ENCODE measurements at regions not wholly inside any gene's neighbourhood (a gene's known extent, or its start where the extent isn't known, plus 50 kb on each side); places are given as distances from the start of the nearest gene placed in this dataset.

DNA sequence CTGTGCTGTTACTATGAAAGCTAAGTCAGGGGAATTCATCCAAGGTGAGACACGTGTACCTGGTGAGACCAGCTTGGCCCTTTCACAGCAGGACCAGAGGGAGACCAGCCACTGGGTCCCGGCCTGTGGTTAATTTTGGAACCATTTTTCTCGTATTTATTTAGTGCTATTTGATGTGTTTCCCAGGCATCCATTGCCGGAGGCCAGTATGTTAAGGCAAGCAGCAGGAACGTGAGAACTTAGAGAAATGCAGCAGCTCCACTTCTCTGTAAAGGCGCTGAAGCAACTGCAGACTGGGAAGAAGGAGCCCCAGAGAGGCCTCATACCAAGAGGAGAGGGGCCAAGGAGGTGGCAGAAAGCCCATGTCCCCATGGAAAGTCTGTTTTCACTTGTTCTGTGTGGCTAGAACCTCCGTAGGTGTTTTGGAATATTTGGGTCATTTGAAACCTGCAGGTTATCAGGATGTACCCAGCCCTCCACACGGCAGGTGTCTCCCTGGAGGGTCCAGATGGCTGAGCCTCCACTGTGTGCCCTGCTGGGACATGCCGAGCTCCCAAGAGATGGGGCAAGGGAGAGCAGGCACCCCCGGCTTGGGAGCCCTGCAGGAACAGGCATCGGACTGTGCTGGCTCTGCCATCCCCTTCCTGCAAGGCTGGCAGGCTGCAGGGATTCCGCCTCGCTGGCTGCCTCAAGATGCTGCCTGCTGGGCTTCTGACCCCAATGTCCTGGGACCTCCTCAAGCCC lies 256.0 kb upstream of the RAB6C start:
- DNase-seq: no peak
- ATAC-seq: no peak
- no peaks in the 10 kb centered on the region for H3K27me3 ChIP-seq
- H3K27ac ChIP-seq: no peak overlapping the region
- H3K36me3 ChIP-seq: no peaks in the 10 kb centered on the region
- intact Hi-C loops (cut with DNase I; ENCODE audit: low total_unique reads): no loop called here
- H3K4me3 ChIP-seq: no peak overlapping the region
- in situ Hi-C loops (cut with MboI; ENCODE audit: low sequenced_read_pairs in 4 of 4): no loop called here
- no peaks in the 10 kb centered on the region for H3K9me3 ChIP-seq
- no peaks in the 10 kb centered on the region for H3K4me1 ChIP-seq
- no peak for TF ChIP-seq POLR2A (IDR thresholded peaks at IDR 0.05)
- TF ChIP-seq, protein P1, sequence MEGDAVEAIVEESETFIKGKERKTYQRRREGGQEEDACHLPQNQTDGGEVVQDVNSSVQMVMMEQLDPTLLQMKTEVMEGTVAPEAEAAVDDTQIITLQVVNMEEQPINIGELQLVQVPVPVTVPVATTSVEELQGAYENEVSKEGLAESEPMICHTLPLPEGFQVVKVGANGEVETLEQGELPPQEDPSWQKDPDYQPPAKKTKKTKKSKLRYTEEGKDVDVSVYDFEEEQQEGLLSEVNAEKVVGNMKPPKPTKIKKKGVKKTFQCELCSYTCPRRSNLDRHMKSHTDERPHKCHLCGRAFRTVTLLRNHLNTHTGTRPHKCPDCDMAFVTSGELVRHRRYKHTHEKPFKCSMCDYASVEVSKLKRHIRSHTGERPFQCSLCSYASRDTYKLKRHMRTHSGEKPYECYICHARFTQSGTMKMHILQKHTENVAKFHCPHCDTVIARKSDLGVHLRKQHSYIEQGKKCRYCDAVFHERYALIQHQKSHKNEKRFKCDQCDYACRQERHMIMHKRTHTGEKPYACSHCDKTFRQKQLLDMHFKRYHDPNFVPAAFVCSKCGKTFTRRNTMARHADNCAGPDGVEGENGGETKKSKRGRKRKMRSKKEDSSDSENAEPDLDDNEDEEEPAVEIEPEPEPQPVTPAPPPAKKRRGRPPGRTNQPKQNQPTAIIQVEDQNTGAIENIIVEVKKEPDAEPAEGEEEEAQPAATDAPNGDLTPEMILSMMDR (IDR thresholded peaks at IDR 0.05 in 4 of 5, conservative IDR thresholded peaks at IDR 0.05 in 1 of 5): no peak

- intact Hi-C loops (cut with DNase I; ENCODE audit: low total_unique reads): no loop called here
- no peak for ATAC-seq
Measured at GRCh38 chr2:129724021-129724757, 255.3 kb upstream of the RAB6C start.

GRCh38 chr2:129726216-129726615 lies 253.2 kb upstream of the RAB6C start:
- no peak for DNase-seq
- H3K4me3 ChIP-seq: no peak overlapping the region
- no peaks in the 10 kb centered on the region for H3K4me1 ChIP-seq
- H3K36me3 ChIP-seq: no peaks in the 10 kb centered on the region
- ATAC-seq: no peak
- TF ChIP-seq, protein P1 (IDR thresholded peaks at IDR 0.05 in 4 of 5, conservative IDR thresholded peaks at IDR 0.05 in 1 of 5): no peak
- TF ChIP-seq POLR2A (IDR thresholded peaks at IDR 0.05): no peak
- intact Hi-C loops (cut with DNase I; ENCODE audit: low total_unique reads): no loop called here
- no peak overlapping the region for H3K27ac ChIP-seq
- in situ Hi-C loops (cut with MboI; ENCODE audit: low sequenced_read_pairs in 4 of 4): no loop called here
- no peaks in the 10 kb centered on the region for H3K27me3 ChIP-seq
- H3K9me3 ChIP-seq: no peaks in the 10 kb centered on the region

More at GRCh38 chr2:129724021-129724757, 255.3 kb upstream of the RAB6C start:
- Histone ChIP-seq H3K27ac (no peak overlapping the region), H3K9me3 (no peaks in the 10 kb centered on the region), H3K4me3 (no peak overlapping the region), H3K4me1 (no peaks in the 10 kb centered on the region), H3K27me3 (no peaks in the 10 kb centered on the region), H3K36me3 (no peaks in the 10 kb centered on the region)
- DNase-seq: no peak
- TF ChIP-seq, protein P1 (IDR thresholded peaks at IDR 0.05 in 4 of 5, conservative IDR thresholded peaks at IDR 0.05 in 1 of 5): no peak
- no peak for TF ChIP-seq POLR2A (IDR thresholded peaks at IDR 0.05)
- in situ Hi-C loops (cut with MboI; ENCODE audit: low sequenced_read_pairs in 4 of 4): no loop called here

- in situ Hi-C loops (cut with MboI; ENCODE audit: low sequenced_read_pairs in 4 of 4): no loop called here
Measured at GRCh38 chr2:129727286-129727685, 252.2 kb upstream of the RAB6C start.

More at GRCh38 chr2:129727286-129727685, 252.2 kb upstream of the RAB6C start:
- ATAC-seq (no peak), DNase-seq (no peak)
- no peaks in the 10 kb centered on the region for H3K9me3 ChIP-seq
- H3K4me1 ChIP-seq: no peaks in the 10 kb centered on the region
- TF ChIP-seq POLR2A (IDR thresholded peaks at IDR 0.05): no peak
- TF ChIP-seq, protein P1 (IDR thresholded peaks at IDR 0.05 in 4 of 5, conservative IDR thresholded peaks at IDR 0.05 in 1 of 5): no peak
- H3K4me3 ChIP-seq: no peak overlapping the region
- no peak overlapping the region for H3K27ac ChIP-seq
- intact Hi-C loops (cut with DNase I; ENCODE audit: low total_unique reads): no loop called here
- no peaks in the 10 kb centered on the region for H3K27me3 ChIP-seq
- H3K36me3 ChIP-seq: no peaks in the 10 kb centered on the region
